GDM1 (cell line): ENCODE measurements at regions not wholly inside any gene's neighbourhood (a gene's known extent, or its start where the extent isn't known, plus 50 kb on each side); places are given as distances from the start of the nearest gene placed in this dataset.
"Not testable (repeated sequence)": the region's sequence is repeated elsewhere in the genome, so short reads cannot be mapped to it uniquely, and the experiment has no call there.

ENCODE experiments used
- DNase-seq: peaks from one replicate; lab custom pipeline; 2025; lab: John Stamatoyannopoulos, UW

DNA sequence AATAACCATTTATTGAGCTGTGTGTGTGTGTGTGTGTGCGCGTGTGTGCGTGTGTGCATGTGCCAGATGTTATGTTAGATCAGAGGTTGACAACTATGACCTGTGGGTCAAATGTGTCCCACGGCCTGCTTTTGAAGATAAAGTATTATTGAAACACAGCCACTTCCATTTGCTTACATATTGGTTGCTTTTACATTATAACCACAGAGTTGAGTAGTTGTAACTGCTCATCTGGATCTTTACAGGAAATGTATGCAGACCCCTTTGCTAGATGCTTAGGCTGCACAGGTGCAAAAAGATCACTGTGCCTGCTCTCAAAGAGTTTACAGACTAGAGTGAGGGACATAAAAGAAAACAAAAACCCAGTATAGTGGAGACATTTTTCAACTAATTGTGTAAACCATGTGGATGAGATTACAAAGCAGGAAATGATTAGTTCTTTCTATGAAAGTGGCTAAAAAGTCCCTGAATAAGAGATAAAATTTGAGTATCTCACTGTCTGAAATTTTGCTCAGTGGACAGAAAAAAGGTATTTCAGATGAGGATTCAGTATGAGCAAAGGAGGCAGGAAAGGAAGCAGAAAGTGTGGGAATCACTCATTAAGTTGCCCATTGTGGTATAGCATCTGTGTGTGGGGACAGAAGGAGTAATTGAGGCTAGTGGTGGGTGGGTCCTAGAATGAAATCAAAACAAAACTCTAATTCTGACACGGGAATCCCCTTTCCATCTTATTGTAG, 188.4 kb downstream of the PAH start:
- DNase-seq = no peak

DNA sequence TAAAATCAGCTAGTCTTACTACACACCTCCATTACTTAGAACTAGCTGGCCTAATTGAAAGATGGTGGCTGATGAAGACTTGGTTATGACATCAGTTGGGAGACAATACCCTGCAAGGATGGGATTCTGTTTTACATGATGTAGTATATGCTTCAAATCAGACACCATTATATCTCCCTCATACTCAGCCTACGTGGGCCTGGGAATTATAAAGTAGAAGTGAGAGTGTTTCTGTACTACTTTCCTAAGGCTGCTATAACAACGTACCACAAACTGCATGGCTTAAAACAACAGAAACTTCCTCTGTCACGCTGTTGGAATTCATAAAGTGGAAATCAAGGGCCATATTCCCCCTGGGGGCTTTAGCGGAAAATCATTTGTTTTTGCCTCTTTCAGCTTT, 190.4 kb downstream of the PAH start:
- no peak for DNase-seq

DNA sequence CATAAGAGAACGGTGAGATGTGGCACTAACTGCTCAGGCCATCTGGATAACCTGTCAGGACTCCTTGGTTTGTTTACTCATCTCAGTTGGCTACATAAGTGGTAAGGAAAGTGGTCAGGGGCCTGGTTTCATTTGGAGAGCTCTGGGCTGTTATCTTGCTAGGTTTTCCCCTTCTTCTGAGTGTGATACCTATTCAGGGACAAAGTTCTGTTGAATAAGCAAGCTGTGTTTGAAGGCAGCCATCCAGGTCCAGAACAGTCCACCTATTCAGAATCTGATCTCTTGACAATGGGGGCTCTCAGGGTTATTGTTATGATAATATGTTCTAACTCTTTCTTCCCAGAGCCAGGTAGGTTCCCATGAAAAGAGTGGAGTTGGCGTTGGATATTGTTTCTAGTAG, 194.9 kb downstream of the PAH start:
- no peak for DNase-seq

DNA sequence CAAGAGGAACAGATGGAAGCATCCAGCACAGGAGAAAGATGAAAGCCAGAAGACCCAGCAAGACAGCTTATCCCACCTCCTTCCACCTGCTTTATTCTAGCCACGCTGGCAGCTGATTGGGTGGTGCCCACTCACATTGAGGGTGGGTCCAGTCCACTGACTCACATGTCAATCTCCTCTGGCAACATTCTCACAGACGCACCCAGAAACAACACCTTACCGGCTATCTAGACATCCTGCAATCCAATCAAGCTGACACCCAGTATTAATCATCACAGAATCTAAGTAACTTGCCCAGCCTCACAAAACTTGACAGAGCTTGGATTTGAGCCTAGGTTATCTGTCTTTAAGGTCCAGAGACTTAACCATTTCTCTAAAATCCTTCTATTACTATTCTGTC, 208.9 kb downstream of the PAH start:
- DNase-seq = no peak

DNA sequence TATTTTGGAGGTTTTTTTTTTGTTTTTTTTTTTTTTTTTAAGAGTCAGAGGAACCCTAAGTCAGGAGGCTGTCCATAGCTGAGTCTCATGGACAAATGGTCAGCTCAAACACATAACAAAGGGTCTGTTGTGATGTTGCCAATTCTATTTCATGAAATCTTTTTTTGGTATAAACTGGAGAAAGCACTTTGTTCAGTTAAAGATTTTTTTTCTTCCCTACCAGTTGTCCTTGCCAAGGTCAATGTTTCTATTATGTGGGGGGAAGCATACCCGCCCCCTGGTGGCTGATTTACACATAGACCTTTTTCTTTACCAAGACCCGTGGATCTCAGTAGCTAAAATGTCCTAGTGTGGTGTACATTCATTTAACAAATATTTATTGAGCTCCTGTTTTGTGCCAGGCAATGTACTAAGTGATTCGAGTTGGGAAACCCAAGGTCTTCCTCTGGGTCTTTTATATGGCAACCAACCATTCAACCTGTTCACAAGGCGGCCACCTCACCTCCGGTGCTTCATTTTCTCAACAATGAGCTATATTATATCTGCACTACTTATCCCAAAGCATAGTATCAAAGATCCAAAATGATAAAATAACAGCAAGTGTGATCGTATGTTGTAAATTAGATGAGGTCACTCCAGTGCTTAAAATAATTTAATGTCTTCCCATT, 214.5 kb downstream of the PAH start:
- no peak for DNase-seq

DNA sequence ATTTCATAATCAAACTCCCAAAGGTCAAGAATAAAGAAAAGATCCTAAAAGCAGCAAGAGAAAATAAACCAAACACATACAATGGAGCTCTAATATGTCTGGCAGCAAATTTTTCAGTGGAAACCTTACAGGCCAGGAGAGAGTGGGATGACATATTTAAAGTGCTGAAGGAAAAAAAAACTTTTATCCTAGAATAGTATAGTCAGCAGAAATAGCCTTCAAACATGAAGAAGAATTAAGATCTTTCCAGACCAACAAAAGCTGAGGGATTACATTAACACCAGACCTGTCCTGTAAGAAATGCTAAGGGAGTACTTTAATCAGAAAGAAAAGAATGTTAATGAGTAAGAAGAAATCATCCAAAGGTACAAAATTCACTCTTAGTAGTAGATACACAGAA, 215.7 kb upstream of the IGF1 start:
- DNase-seq = no peak

DNA sequence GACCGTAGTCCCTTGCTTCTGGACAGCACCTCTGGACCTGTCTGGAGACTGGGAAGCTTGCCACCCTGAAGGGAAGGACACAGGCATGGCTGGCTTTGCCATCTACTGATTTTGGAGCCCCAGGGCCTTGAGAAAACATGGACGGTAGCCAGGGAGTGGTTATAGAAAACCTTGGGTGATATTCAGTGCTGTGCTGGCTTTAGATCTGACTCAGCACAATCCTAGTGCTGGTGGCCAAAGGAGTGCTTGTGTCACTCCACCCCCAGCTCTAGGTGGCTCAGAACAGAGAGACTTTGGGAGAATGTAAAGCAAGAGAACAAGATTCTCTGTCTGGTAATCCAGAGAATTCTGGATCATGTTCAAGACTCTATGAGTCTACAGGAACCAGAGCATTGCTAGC, 214.5 kb upstream of the IGF1 start:
- DNase-seq = no peak

DNA sequence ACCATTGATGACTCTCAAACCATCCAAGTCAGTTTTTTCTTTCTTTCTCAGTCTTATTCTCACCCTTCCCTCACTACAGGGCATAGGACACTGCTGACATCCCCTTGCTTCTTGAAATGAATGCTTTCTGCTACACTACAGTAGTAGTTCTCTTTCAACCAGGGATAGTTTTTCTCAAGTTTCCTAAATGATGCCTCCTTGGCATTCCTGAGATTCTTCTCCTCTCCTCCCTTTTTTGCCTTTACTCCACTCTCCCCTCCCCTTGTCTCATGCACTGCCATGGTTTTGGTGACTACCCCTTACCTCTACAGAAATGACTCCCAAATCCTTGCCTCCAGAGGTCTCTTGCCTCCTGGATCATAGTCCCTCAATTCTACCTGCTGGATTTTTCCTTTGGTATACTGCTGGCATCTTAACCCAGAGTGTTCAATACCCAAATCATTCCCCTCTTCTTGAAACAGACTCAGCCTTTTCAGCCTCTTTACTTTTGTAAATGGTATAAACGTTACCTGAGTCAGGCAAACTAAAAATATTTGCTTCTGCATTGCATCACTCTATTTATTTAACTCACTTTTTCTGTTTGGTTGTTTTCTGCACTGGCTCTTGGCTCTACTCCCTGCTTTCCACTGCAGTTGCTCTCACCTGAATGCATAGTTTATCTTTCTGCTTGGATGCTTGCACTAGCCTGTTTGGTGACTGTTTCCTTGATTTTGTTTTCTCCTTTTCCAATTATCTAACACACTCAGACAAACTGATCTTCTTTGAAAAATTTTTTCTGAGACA, 211.6 kb upstream of the IGF1 start:
- DNase-seq = no peak

DNA sequence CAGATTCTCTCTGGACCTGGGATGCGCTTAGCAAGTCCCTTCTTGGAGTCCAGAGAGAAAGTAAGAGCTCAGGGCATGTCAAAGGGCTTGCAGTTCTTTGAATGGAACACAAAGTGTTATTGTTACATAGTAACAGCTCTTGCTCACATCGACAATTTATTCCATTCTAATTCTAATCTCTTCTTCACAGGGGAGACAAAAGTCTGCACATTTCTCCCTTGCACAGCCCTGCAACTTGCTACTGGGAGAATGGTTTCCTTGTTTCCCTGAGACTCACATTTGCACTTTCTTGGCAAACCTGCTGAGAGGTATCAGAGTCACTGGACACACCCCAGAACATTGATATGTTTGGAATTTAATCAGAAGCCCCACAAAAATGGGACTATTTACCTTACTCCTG, 209.9 kb upstream of the IGF1 start:
- no peak for DNase-seq

DNA sequence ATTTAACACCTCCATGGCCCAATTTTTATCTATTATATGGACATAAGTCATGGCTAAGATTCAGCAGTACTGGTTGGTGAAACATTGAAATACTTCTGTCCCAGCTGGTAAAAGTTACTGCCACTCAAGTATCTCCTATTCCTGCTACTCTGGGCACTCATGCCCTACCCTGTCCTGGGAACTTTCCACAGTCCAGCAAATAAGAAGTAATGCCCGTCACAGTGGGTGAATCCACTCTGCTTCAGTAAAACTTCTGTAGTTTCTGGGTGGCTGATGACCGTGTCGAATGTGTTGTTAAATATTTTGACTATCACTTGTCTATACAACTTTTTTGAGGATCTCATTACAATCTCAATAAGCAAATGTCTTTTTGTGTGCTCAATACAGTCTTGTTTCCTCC, 209.3 kb upstream of the IGF1 start:
- no peak for DNase-seq

DNA sequence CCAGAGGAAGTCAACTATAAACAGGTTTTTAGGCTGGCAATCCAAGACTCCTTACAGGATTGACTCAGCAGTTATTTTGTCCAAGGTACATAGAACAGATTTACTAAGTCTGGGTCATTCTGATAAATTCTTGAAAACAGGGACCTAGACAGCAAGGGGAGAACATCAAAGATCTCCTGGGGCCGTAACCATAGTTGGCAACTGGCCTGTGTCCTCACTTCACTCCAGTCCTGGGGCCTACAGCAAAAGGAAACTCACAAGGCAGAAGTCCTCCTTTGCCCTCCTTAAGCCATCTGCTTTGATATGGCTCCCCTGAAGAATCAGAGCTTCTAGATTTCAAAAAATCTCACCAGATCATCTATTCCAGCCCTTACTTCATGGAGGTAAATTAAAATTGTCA, 207.2 kb upstream of the IGF1 start:
- DNase-seq = no peak

DNA sequence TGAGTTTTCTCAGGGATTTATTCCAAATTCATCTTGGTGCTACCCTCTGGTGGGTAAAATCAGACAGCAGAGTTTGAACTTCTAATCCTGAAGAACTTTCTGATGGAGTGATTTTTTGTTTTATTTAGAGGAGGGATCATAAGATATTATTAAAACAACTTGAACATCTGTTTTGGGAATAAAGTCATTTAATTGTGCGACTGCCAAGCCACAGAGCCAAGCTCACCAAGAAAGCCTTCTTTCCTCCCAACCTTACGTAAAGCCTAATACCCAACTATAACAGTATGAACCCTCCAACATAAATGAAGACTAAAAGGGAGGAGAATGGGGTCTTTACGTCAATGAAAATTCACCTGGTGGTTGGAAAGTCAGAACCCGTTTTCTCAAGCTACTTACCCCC, 205.5 kb upstream of the IGF1 start:
- no peak for DNase-seq

DNA sequence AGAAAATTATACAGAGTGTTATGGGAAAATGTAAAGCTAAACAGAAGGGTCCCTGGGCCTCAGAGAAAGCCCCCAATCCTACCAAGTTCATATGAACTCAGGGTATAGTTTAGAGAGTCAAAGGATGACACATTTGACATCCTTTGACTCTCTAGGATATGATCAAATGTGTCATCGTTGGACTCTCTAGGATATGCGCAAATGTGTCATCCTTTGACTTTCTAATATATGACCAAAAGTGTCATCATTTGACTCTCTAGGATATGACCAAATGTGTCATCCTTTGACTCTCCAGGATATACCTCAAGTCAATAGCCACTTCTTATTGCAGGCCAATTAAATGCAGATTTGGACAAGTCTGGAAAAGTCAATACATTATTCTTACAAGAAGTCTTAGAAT, 204.8 kb upstream of the IGF1 start:
- DNase-seq = no peak

DNA sequence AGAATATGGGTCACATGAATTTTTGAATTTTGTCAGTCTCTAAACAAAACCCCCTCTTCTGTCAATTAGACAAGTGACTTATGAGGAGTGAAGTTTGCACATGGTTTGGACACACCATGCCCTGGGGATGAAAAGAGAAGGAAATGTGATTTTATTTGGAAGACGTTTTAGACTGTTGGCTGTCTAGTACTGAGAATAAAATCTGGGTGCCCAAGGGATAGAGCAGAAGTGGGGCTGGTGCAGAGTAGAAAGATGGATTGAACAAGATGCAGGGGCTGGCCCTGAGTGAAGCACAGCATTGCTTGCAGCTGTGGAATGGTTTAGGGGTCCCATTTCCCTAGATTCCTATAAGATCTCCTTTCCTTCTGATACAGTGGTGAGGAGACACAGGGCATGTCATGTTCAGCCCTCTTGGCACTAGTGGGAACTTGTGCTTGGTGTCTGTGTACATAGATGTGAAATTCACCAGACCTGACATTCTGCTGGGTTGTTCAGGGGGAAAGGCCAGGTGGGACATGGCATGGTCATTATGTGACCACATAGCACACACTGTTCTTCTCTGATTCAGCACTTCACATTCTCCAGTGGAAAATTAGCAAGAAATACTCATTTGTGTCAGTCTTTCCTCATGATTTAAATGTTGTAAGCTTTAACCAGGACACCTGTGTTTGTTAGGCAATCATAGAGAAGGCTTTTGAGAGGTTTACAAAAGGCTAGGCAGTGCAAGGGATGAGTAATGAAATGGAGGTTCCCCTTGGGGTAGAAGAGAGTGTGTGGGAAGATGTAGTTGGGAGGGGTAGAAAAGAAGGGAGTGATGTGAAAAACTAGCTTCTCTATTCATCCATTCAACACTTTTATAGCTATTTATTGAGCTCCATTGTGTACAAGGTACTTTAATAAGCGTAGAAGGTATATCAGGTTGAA, 202.3 kb upstream of the IGF1 start:
- DNase-seq = no peak

DNA sequence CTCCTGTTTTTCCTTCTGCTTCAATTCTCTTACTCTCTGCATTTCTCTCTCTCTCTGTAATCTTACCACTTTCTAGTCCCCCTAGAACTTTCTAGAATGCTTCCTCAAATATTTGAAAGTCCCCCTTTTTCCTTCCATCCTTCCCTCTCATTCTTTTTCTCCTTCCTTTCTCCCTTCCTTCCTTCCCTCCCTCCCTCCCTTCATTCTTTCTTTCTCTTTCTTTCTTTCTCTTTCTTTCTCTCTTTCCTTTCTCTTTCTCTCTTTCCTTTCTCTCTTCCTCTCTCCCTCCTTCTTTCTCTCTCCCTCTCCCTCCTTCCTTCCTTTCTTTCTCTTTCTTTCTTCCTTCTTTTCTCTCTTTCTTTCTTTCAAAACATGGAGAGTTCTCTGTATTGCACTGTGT, 201.4 kb upstream of the IGF1 start:
- DNase-seq = no peak

DNA sequence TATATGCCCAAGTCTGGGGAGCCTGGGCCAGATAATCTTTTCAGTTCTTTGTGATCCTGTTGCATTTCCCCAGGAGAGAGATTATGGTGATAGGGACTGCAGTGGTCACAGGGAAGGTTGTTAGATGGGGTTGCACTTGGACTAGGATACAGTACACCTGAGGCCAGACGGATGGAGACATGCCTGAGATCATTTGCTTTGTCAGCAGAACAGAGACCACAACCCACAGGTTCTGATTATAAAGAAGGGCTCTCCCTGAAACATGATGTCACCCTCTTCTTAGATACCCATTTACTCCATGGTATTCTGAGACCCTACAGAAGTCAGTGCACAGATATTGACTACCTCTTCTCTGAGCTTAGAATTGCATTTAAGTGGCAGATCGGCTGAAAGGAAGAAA, 200.9 kb upstream of the IGF1 start:
- no peak for DNase-seq

DNA sequence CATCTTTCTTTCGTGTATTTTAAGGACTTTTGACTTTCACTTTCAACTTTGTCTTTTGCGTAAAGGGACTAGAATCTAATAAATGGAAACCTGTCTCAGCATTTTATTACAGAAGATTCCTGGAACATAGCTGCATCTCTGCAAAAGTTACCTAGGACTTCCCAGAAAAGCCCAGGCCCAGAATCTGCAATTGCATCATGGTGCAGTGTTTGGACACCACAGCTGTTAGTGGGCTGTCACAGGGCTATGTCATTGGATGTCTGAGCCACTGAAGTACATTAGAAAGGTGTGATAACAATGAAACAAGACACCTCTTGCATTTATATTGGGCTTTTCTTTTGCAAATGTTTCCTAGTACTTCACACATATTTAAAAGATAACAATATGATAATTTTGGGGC, 199.9 kb upstream of the IGF1 start:
- DNase-seq = no peak

DNA sequence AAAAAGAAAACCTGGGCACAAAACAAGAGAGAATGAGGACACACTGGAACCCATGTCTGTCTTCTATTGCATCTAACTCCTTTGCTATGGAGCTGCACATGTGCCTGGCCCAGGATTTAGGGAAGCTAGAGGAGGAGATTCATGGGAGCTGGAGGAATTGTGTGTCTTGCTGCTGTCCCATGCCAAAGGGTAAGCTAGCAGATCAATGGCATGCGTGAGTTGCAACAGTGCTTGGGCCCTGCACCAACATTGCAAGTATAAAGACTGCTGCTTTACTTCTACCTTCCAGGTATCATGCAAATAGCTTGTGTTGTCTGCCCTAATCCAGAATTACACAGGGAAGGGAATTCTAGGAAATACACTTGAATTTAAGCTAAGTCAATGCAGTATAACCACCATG, 196.4 kb upstream of the IGF1 start:
- no peak for DNase-seq

DNA sequence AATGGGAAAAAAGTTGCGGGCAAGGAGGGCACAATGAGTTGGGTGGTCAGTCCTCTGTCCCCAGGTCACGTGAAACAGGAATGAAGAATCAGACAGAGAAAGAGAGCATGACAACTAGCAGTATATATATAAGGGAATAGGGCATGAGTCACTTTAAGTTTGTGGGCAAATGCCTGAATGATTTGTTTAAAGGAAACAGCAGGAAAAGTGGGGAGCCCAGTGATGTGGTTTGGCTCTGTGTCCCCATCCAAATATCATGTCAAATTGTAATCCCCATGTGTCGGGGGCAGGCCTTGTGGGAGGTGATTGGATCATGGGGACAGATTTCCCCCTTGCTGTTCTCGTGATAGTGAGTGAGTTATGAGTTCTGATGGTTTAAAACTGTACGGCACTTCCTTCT, 195.3 kb upstream of the IGF1 start:
- no peak for DNase-seq

DNA sequence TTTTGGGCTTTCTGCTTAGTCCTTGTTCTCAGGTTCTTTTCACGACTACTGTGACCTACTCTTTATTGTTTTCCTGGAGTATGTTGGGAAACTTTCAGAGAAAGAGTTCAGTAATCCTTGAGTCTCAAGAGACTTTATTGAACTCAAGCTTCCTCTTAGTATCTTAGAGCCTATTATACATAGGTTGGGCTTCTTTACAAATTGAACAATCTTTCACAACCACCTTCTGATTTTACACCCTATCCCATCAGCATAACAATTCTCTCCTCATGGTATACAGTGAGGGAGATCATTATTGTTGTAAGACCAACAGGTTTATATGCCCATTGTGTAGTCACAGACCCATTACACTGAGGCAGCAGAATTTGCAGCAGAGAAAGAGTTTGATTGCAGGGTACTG, 193.2 kb upstream of the IGF1 start:
- no peak for DNase-seq

DNA sequence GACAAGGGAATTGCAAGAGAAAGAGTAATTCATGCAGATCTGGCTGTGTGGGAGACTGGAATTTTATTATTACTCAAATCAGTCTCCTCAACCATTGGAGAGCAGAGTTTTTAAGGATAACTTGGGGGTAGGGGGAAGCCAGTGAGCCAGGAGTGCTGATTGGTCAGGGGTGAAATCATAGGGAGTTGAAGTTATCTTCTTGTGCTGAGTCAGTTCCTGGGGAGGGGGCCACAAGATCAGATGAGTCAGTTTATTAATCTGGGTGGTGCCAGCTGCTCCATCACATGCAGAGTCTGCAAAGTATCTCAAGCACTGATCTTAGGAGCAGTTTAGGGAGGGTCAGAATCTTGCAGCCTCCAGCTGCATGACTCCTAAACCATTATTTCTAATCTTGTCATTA, 191.8 kb upstream of the IGF1 start:
- not testable (repeated sequence) for DNase-seq

DNA sequence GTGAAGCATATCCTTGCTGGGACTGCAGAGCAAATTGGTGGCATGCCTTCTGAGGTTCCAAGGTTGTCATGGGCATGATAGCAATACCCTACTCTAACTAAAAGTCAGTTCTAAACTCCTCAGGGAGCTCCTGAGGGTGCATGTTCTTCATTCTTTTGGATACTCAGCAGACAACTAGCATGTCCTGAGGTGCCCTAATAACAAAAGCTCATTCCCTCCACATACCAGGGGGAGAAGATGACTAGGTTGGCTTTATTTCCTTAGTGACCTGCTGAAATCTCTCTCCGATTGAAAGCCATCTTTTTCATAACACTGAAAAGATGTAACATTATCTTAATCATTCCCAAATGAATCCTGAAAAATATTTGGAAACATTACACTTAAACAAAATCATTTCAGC, 188.7 kb upstream of the IGF1 start:
- no peak for DNase-seq
